GM23338 (cell line): ENCODE measurements at regions not wholly inside any gene's neighbourhood (a gene's known extent, or its start where the extent isn't known, plus 50 kb on each side); places are given as distances from the start of the nearest gene placed in this dataset.

Experiments
- ATAC-seq: fragments of 200-7000 bp; cut with Tn5 transposase; 3 replicates; pipeline ENCODE4 v1.9.1; 2020
- DNase-seq: peaks from one replicate; pipeline ENCODE4 v3.0.0-alpha.2; 2015; ENCODE audit warnings: low spot score
- H2AFZ ChIP-seq: fragments of 200-600 bp; sonication (generic); 2 replicates; pipeline ENCODE4 v1.8.0; 2016; ENCODE audit warnings: antibody characterized with exemption, mild to moderate bottlenecking, moderate library complexity
- H3F3A ChIP-seq: fragments of 200-600 bp; sonication (generic); replicated peaks from 2 replicates; pipeline ENCODE4 v1.8.0; 2017; ENCODE audit warnings: antibody characterized with exemption, mixed run types, low read depth
- H3K27ac ChIP-seq: fragments of 200-600 bp; sonication (generic); 2 replicates; pipeline ENCODE4 v1.6.1; 2016; ENCODE audit warnings: low read depth
- H3K27me3 ChIP-seq: fragments of 200-600 bp; sonication (generic); 2 replicates; pipeline ENCODE4 v1.8.0; 2016; ENCODE audit warnings: mild to moderate bottlenecking, mixed run types, moderate library complexity; ENCODE audit not compliant: insufficient read depth
- H3K36me3 ChIP-seq: fragments of 200-600 bp; sonication (generic); 2 replicates; pipeline ENCODE4 v1.8.0; 2016; ENCODE audit warnings: mild to moderate bottlenecking; ENCODE audit not compliant: insufficient read depth
- H3K4me1 ChIP-seq: fragments of 200-600 bp; sonication (generic); 2 replicates; pipeline ENCODE4 v1.8.0; 2016; ENCODE audit warnings: mild to moderate bottlenecking, moderate library complexity; ENCODE audit not compliant: insufficient read depth
- H3K4me2 ChIP-seq: fragments of 200-600 bp; sonication (generic); 2 replicates; pipeline ENCODE4 v1.7.1; 2017; ENCODE audit warnings: mixed run types
- H3K4me3 ChIP-seq: fragments of 200-600 bp; sonication (generic); 2 replicates; pipeline ENCODE4 v1.6.1; 2016; ENCODE audit warnings: mixed run types
- H3K79me2 ChIP-seq: fragments of 200-600 bp; sonication (generic); replicated peaks from 2 replicates; pipeline ENCODE4 v1.8.0; 2017; ENCODE audit warnings: mild to moderate bottlenecking; ENCODE audit not compliant: insufficient read depth
- H3K9me2 ChIP-seq: fragments of 200-600 bp; sonication (generic); 2 replicates; pipeline ENCODE4 v1.8.0; 2017; ENCODE audit not compliant: insufficient read depth
- H4K20me1 ChIP-seq: fragments of 200-600 bp; sonication (generic); replicated peaks from 2 replicates; pipeline ENCODE4 v1.8.0; 2017; ENCODE audit warnings: mild to moderate bottlenecking; ENCODE audit not compliant: insufficient read depth
- H3K27ac Mint-ChIP-seq: 2 replicates; pipeline ENCODE4 v1.8.0; 2020; ENCODE audit warnings: inconsistent platforms, mild to moderate bottlenecking, moderate library complexity, mixed read lengths
- H3K27me3 Mint-ChIP-seq: 3 replicates; pipeline ENCODE4 v1.8.0; 2022; ENCODE audit warnings: low read depth, mild to moderate bottlenecking, moderate library complexity, mixed read lengths, inconsistent platforms; ENCODE audit not compliant: insufficient read depth, poor library complexity
- H3K36me3 Mint-ChIP-seq: 3 replicates; pipeline ENCODE4 v1.8.0; 2021; ENCODE audit warnings: low read depth, mild to moderate bottlenecking, inconsistent platforms, moderate library complexity, mixed read lengths
- H3K4me1 Mint-ChIP-seq: 3 replicates; pipeline ENCODE4 v1.8.0; 2020; ENCODE audit warnings: mild to moderate bottlenecking, inconsistent platforms, mixed read lengths
- H3K4me3 Mint-ChIP-seq: 3 replicates; pipeline ENCODE4 v1.8.0; 2021; ENCODE audit warnings: moderate library complexity, mild to moderate bottlenecking, inconsistent platforms, mixed read lengths
- H3K9me3 Mint-ChIP-seq: 3 replicates; pipeline ENCODE4 v1.8.0; 2020; ENCODE audit warnings: moderate library complexity, mild to moderate bottlenecking, inconsistent platforms, mixed read lengths
- CTCF ChIP-seq, 2 experiments: fragments of 200-600 bp in 1 of 2; sonication (generic) in 1 of 2; conservative IDR thresholded peaks; 2 replicates each; pipeline versions ENCODE4 v1.5.1 to v1.6.1; 2016 to 2017; ENCODE audit warnings: antibody characterized with exemption in 2 of 2, low read depth in 2 of 2, mild to moderate bottlenecking in 2 of 2, moderate library complexity in 1 of 2
- EZH2 ChIP-seq: fragments of 200-600 bp; sonication (generic); IDR thresholded peaks from one replicate; pipeline ENCODE4 v1.8.0; 2017; ENCODE audit warnings: antibody characterized with exemption, mild to moderate bottlenecking, low read depth; ENCODE audit not compliant: unreplicated experiment
- JUNB ChIP-seq: IDR thresholded peaks from one replicate; pipeline ENCODE4 v1.6.1; 2016; ENCODE audit warnings: antibody characterized with exemption; ENCODE audit not compliant: unreplicated experiment
- NANOG ChIP-seq: IDR thresholded peaks from 2 replicates; pipeline ENCODE4 v1.6.1; 2016; ENCODE audit warnings: antibody characterized with exemption, borderline replicate concordance
- REST ChIP-seq: IDR thresholded peaks from one replicate; pipeline ENCODE4 v1.6.1; 2018; ENCODE audit warnings: antibody characterized with exemption; ENCODE audit not compliant: unreplicated experiment
- STAT1 ChIP-seq: IDR thresholded peaks from one replicate; pipeline ENCODE4 v1.6.1; 2016; ENCODE audit warnings: antibody characterized with exemption; ENCODE audit not compliant: unreplicated experiment
- ZNF114 ChIP-seq: fragments of 250-450 bp; sonication (Bioruptor Pico); IDR thresholded peaks from 2 replicates; pipeline ENCODE4 v1.5.0; 2020; ENCODE audit warnings: mild to moderate bottlenecking, moderate library complexity
- ZNF462 ChIP-seq: fragments of 250-450 bp; sonication (Bioruptor Pico); IDR thresholded peaks from 2 replicates; pipeline ENCODE4 v1.5.0; 2020; ENCODE audit warnings: mild to moderate bottlenecking, moderate library complexity

- DNase-seq (no peak), ATAC-seq (no peak)
- H3F3A ChIP-seq = no peaks in the 10 kb centered on the region
- H3K4me1 ChIP-seq = no peaks in the 10 kb centered on the region
- no peaks in the 10 kb centered on the region for H3K79me2 ChIP-seq
- TF ChIP-seq EZH2 = no peak
- no peak for TF ChIP-seq ZNF114
- TF ChIP-seq STAT1 = no peak
- no peaks in the 10 kb centered on the region for H3K27me3 Mint-ChIP-seq
- H3K27ac ChIP-seq = no peak overlapping the region
- no peaks in the 10 kb centered on the region for H3K9me3 Mint-ChIP-seq
- H3K4me2 ChIP-seq = no peak overlapping the region
- no peaks in the 10 kb centered on the region for H3K27me3 ChIP-seq
- H3K36me3 Mint-ChIP-seq = no peaks in the 10 kb centered on the region
- no peak overlapping the region for H3K4me3 Mint-ChIP-seq
- no peaks in the 10 kb centered on the region for H3K36me3 ChIP-seq
- no peaks in the 10 kb centered on the region for H4K20me1 ChIP-seq
- H3K4me1 Mint-ChIP-seq = no peaks in the 10 kb centered on the region
- H3K4me3 ChIP-seq = no peak overlapping the region
- peak overlapping the region; percentile 76 for H2AFZ ChIP-seq
- no peaks in the 10 kb centered on the region for H3K9me2 ChIP-seq
- H3K27ac Mint-ChIP-seq = no peak overlapping the region
Measured at GRCh38 chr12:86601550-86602308, 345.5 kb upstream of the MGAT4C start.

GRCh38 chr12:86600664-86601231, 344.6 kb upstream of the MGAT4C start:
- Histone ChIP-seq H3K27ac (no peak overlapping the region), H3K27me3 (no peaks in the 10 kb centered on the region), H3K79me2 (no peaks in the 10 kb centered on the region), H3K9me2 (no peaks in the 10 kb centered on the region), H4K20me1 (no peaks in the 10 kb centered on the region), H3K4me2 (no peak overlapping the region), H3K4me3 (no peak overlapping the region), H2AFZ (peak overlapping the region; percentile 76; the same call in 1 of the 2 replicates), H3K36me3 (no peaks in the 10 kb centered on the region), H3K4me1 (no peaks in the 10 kb centered on the region), H3F3A (no peaks in the 10 kb centered on the region)
- no peaks in the 10 kb centered on the region for H3K27me3 Mint-ChIP-seq
- no peaks in the 10 kb centered on the region for H3K36me3 Mint-ChIP-seq
- H3K4me1 Mint-ChIP-seq = no peaks in the 10 kb centered on the region
- ATAC-seq (peak; percentile 32), DNase-seq (no peak)
- H3K27ac Mint-ChIP-seq = no peak overlapping the region
- no peaks in the 10 kb centered on the region for H3K9me3 Mint-ChIP-seq
- no peak overlapping the region for H3K4me3 Mint-ChIP-seq
- TF ChIP-seq NANOG (no peak), REST (no peak), JUNB (no peak), CTCF (conservative IDR thresholded peaks at IDR 0.05; ENCODE audit: low read depth in 2 of 2) (no peak), ZNF462 (CRISPR knock-in tag) (no peak), STAT1 (no peak)
